ENCODE measurements at regions not wholly inside any gene's neighbourhood (a gene's known extent, or its start where the extent isn't known, plus 50 kb on each side); places are given as distances from the start of the nearest gene placed in this dataset.

GRCh38 chr16:76052725-76053124 is 224.5 kb upstream of the CNTNAP4 start:
- TF ChIP-seq CTCF (IDR thresholded peaks at IDR 0.05; ENCODE audit: low read depth, low read length, poor library complexity, severe bottlenecking) (no peak), EZH2phosphoT487 (IDR thresholded peaks at IDR 0.05; ENCODE audit: borderline replicate concordance, low read length) (no peak)
